NCI-H524 treated with DMSO at 0.1 percent for 48 hours (cell line): ENCODE measurements at regions not wholly inside any gene's neighbourhood (a gene's known extent, or its start where the extent isn't known, plus 50 kb on each side); places are given as distances from the start of the nearest gene placed in this dataset.

Experiments
- DNase-seq: peaks from one replicate; lab custom pipeline; 2025; lab: John Stamatoyannopoulos, UW

- DNase-seq, result no peak
Measured at GRCh38 chr5:2603272-2603575, 148.3 kb downstream of the IRX2 start.

GRCh38 chr5:2602451-2603271 is 148.8 kb downstream of the IRX2 start:
- peak; percentile 32 for DNase-seq

- no peak for DNase-seq
Measured at GRCh38 chr5:2598503-2598902, 153.0 kb downstream of the IRX2 start.

GRCh38 chr5:2594701-2595100 is 156.8 kb downstream of the IRX2 start:
- no peak for DNase-seq

GRCh38 chr5:2592766-2593165 is 158.7 kb downstream of the IRX2 start:
- no peak for DNase-seq

GRCh38 chr5:2591777-2592453 is 159.6 kb downstream of the IRX2 start:
- no peak for DNase-seq

GRCh38 chr5:2588850-2589501 is 162.5 kb downstream of the IRX2 start:
- DNase-seq, result no peak

GRCh38 chr5:2587189-2588031 is 164.1 kb downstream of the IRX2 start:
- no peak for DNase-seq

- no peak for DNase-seq
Measured at GRCh38 chr5:2586016-2586715, 165.3 kb downstream of the IRX2 start.

GRCh38 chr5:2584579-2585269 is 166.8 kb downstream of the IRX2 start:
- DNase-seq, result no peak

GRCh38 chr5:2582507-2582906 is 169.0 kb downstream of the IRX2 start:
- no peak for DNase-seq

GRCh38 chr5:2582106-2582505 is 169.4 kb downstream of the IRX2 start:
- DNase-seq, result no peak

GRCh38 chr5:2581418-2581817 is 170.1 kb downstream of the IRX2 start:
- DNase-seq, result no peak

GRCh38 chr5:2579126-2579525 is 172.4 kb downstream of the IRX2 start:
- DNase-seq, result peak; percentile 2

GRCh38 chr5:2577312-2578036 is 174.0 kb downstream of the IRX2 start:
- no peak for DNase-seq

GRCh38 chr5:2576823-2577222 is 174.7 kb downstream of the IRX2 start:
- DNase-seq, result no peak

- DNase-seq, result no peak
Measured at GRCh38 chr5:2575871-2576270, 175.6 kb downstream of the IRX2 start.

- no peak for DNase-seq
Measured at GRCh38 chr5:2575292-2575691, 176.2 kb downstream of the IRX2 start.

- no peak for DNase-seq
Measured at GRCh38 chr5:2574155-2574554, 177.3 kb downstream of the IRX2 start.

GRCh38 chr5:2570586-2570985 is 180.9 kb downstream of the IRX2 start:
- DNase-seq, result no peak
